HG02981 (cell line): ENCODE measurements at regions not wholly inside any gene's neighbourhood (a gene's known extent, or its start where the extent isn't known, plus 50 kb on each side); places are given as distances from the start of the nearest gene placed in this dataset.

ENCODE experiments used
- ATAC-seq: cut with Tn5 transposase; IDR thresholded peaks from one replicate; pipeline ENCODE4 v1.9.1; 2021; ENCODE audit warnings: mild to moderate bottlenecking, moderate library complexity; ENCODE audit not compliant: unreplicated experiment

GRCh38 chr3:84439476-84439875 lies 519.3 kb upstream of the CADM2 start:
- ATAC-seq: no peak

GRCh38 chr3:84440291-84440690 lies 518.5 kb upstream of the CADM2 start:
- no peak for ATAC-seq

- no peak for ATAC-seq
These were observed 516.3 kb upstream of the CADM2 start for GRCh38 chr3:84442533-84442932.

- ATAC-seq: no peak
These were observed 513.9 kb upstream of the CADM2 start for GRCh38 chr3:84444726-84445521.

GRCh38 chr3:84487296-84487695 lies 471.5 kb upstream of the CADM2 start:
- no peak for ATAC-seq

- no peak for ATAC-seq
These were observed 454.0 kb upstream of the CADM2 start for GRCh38 chr3:84504761-84505160.

- no peak for ATAC-seq
These were observed 448.8 kb upstream of the CADM2 start for GRCh38 chr3:84510007-84510406.

GRCh38 chr3:84522893-84523292 lies 435.9 kb upstream of the CADM2 start:
- ATAC-seq: no peak

- no peak for ATAC-seq
These were observed 421.9 kb upstream of the CADM2 start for GRCh38 chr3:84536916-84537315.

- ATAC-seq: no peak
These were observed 420.2 kb upstream of the CADM2 start for GRCh38 chr3:84538597-84538996.

- no peak for ATAC-seq
These were observed 411.6 kb upstream of the CADM2 start for GRCh38 chr3:84547207-84547606.

GRCh38 chr3:84547971-84548970 lies 410.5 kb upstream of the CADM2 start:
- ATAC-seq: peak; percentile 94

GRCh38 chr3:84555629-84556028 lies 403.2 kb upstream of the CADM2 start:
- no peak for ATAC-seq

- no peak for ATAC-seq
These were observed 392.5 kb upstream of the CADM2 start for GRCh38 chr3:84566256-84566655.

GRCh38 chr3:84567796-84568195 lies 391.0 kb upstream of the CADM2 start:
- ATAC-seq: no peak

GRCh38 chr3:84573962-84574361 lies 384.8 kb upstream of the CADM2 start:
- no peak for ATAC-seq

GRCh38 chr3:84586427-84586826 lies 372.4 kb upstream of the CADM2 start:
- ATAC-seq: no peak

GRCh38 chr3:84600703-84601225 lies 358.0 kb upstream of the CADM2 start:
- ATAC-seq: no peak

GRCh38 chr3:84601303-84601702 lies 357.5 kb upstream of the CADM2 start:
- ATAC-seq: no peak

GRCh38 chr3:84621823-84622222 lies 337.0 kb upstream of the CADM2 start:
- no peak for ATAC-seq

- ATAC-seq: no peak
These were observed 324.1 kb upstream of the CADM2 start for GRCh38 chr3:84634668-84635067.

GRCh38 chr3:84637272-84637671 lies 321.5 kb upstream of the CADM2 start:
- ATAC-seq: no peak
